IPS-NIHi7 (cell line): ENCODE measurements at regions not wholly inside any gene's neighbourhood (a gene's known extent, or its start where the extent isn't known, plus 50 kb on each side); places are given as distances from the start of the nearest gene placed in this dataset.

Source experiments
- DNase-seq: peaks from one replicate; pipeline ENCODE4 v3.0.0; 2012; ENCODE audit warnings: mixed read lengths; ENCODE audit errors: extremely low spot score

DNA sequence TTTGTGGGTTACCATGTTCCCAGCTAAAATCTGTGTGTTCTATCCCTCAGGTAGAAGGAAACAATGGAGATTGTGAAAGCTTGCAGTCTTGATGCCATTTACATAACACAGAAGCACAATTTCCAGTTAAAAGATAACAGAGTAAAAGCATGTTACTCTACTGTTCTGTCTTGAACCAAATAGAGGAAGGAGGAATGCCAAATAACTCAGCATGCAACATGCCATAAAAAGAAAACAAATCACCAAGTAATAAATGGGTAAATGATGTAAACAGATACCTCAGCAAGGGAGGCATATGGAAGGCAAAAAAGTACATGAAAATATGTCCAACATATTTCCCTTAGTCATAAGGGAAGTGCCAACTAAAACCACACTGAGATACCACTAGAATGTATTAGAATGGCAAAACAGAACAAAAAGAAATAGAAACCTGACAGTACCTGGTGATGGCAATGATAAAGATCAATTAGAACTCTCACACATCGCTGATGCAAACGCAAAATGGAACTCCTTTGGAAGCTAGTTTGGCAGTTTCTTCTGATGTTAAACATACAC lies 502.6 kb upstream of the HS3ST1 start:
- DNase-seq = no peak

DNA sequence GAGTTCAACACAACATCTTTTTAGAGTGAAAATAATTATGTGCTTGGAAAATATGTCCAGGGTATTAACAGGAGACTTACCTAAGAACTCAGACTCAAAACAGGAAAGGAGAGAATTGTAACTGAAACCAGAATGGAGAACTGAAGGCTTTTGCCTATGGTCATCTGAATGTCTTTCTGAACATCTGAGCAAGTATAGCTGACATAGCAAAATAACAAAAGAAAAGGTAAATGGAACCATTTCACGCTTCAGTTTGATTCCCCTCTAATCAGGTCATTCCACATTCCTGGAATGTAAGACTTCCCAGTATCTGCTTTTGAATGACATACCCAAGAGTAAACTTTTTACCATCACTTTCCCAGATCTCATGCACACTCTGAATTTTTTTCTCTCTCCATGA lies 500.4 kb upstream of the HS3ST1 start:
- no peak for DNase-seq

- DNase-seq = no peak
These were observed 490.6 kb upstream of the HS3ST1 start for GRCh38 chr4:11919316-11919715.

GRCh38 chr4:11914406-11914805 lies 485.7 kb upstream of the HS3ST1 start:
- DNase-seq = no peak

- no peak for DNase-seq
These were observed 484.2 kb upstream of the HS3ST1 start for GRCh38 chr4:11912886-11913285.

GRCh38 chr4:11910812-11911211 lies 482.1 kb upstream of the HS3ST1 start:
- DNase-seq = no peak

DNA sequence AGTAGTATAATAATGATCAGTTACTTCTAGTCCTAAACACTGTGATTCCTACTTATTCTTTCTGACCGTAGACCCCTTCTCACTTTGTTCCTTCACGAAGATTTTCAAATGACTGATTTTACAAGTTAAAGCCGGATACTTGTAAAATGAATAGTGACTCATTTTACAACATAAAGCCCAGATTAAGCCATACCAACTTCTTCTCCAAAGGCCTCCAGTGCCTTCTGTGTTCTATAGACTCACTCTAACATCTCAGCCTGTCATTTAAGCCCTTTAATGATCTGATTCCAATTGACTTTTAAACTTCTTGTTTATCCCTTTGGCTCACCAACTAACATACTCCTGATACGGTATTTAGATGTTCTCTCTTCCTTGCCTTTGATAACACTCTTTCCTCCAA lies 480.0 kb upstream of the HS3ST1 start:
- DNase-seq = no peak

DNA sequence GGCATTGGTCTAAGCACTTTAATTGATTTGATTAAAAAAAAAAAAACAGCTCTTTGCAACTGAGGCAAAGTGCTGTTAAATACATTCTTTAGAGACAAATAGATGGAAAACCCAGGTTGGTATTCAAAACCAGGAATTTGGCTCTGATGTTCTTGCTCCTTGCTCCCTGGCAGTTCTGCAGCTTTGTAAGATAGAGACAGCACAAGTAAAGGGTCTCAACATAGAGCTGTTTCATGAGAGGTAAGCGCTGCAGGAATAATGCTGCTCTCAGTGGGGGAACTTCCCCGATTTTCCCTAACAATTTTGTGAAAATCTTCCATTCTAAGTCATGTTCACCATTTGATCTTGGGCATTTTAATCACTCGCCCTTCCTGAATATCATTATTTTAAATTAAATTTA lies 479.5 kb upstream of the HS3ST1 start:
- DNase-seq = no peak

- no peak for DNase-seq
These were observed 476.4 kb upstream of the HS3ST1 start for GRCh38 chr4:11904846-11905739.

- no peak for DNase-seq
These were observed 475.4 kb upstream of the HS3ST1 start for GRCh38 chr4:11904117-11904535.

- DNase-seq = no peak
These were observed 472.4 kb upstream of the HS3ST1 start for GRCh38 chr4:11901089-11901488.

- no peak for DNase-seq
These were observed 471.7 kb upstream of the HS3ST1 start for GRCh38 chr4:11900359-11900758.

DNA sequence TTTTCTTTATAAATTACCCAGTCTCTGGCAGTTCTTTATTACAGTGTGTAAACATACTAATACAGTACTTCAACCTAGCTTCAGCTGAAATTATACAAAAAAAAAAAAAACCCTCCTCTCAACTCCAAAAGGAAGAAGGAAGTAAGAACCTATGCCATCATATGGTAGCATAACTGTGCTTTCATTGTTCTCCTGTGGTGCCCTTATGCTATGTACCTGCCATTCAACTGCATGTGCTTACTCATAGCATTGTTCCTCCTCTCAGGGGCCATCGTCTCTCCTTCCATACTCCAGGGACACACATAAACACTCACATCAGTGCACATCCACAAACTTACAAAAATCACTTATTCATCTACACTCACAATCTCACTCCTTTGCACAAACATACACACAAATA lies 470.1 kb upstream of the HS3ST1 start:
- DNase-seq = no peak

DNA sequence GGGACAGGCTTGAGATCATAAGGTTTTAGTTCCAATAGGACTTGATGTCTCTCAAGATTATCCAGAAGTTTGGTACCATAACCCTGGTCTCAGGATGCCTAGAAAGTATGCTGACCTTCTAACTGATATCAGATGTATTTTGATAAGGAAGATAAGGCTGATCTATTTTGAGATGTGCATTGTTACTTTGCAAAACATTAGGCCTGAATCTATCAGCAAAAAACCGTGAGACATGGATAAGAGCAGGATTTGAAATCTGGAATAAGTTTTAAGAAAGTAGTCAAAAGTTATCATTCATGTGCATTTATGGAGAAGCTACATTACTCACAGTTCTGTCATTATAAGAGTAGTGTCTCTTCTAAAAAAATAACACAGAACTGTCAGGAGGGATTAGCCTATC lies 467.1 kb upstream of the HS3ST1 start:
- no peak for DNase-seq

GRCh38 chr4:11894977-11895376 lies 466.3 kb upstream of the HS3ST1 start:
- no peak for DNase-seq

DNA sequence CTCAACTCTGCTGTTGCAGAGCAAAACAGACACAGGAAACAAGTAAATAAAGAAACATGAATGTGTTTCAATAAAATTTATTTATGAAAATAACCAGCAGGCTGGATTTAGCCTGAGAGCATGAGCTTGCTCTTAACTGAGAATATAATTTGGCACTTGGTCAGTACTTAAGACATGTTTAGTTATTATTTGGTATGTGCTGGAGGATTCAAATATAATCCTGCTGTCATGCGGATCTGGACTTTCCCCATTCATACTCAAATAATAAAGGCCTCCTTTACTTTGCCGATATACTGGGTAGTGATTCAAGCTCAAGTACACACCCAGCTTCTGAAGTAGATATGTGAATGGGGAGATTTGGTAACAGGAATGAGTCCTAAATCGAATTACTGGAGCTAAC lies 465.5 kb upstream of the HS3ST1 start:
- DNase-seq = no peak

DNA sequence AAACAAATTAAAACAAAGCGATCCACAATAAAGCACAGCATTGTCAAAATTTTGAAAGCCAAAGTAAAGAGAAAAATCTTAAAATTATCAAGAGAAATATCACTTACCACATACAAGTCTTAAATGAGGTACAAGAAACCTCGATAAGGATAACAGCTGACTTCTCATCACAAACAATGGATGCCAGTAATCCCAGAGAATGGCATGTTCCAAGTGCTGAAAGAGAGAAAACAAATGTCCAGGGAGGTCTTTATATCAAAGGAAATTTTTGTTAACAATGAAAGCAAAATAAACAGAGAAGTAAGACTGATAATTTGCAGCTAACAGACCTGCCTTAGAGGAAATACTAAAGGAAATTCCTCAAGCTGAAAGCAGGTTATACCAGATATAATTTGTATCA lies 460.4 kb upstream of the HS3ST1 start:
- DNase-seq = no peak

- no peak for DNase-seq
These were observed 453.3 kb upstream of the HS3ST1 start for GRCh38 chr4:11881947-11882346.

- DNase-seq = no peak
These were observed 452.7 kb upstream of the HS3ST1 start for GRCh38 chr4:11881364-11881763.

DNA sequence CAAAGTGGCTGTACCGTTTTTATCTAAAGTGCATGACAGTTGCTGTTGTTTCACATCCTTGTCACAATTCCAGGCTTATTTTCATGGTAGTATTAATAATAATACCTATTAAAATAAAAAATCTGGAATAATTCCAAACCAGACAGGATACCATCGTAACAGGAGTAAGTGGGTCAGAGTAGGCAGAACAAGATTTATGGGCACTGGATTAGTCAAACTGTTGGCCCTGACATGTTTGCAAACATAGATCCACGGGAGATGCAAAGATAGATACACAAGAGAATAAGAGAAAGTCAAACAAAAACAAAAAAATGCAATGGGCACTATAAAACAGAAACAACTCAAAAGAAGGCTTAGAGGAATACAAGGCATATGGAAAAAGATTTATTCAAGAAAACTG lies 449.5 kb upstream of the HS3ST1 start:
- no peak for DNase-seq

DNA sequence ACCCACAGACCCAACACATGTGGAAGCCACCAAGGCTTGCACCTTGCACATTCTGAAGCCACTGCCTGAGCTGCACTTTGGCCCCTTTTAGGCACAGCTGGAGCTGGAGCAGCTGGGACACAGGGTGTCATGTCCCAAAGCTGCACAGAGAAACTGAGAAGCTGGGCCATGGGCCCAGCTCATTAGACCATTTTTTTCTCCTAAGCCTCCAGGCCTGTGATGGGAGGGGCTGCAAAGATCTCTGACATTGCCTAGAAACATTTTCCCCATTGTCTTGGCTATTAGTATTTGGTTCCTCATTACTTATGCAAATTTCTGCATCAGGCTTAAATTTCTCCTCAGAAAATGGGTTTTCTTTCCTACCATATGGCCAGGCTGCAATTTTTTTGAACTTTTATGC lies 447.4 kb upstream of the HS3ST1 start:
- DNase-seq = no peak

- no peak for DNase-seq
These were observed 440.6 kb upstream of the HS3ST1 start for GRCh38 chr4:11869191-11869870.

DNA sequence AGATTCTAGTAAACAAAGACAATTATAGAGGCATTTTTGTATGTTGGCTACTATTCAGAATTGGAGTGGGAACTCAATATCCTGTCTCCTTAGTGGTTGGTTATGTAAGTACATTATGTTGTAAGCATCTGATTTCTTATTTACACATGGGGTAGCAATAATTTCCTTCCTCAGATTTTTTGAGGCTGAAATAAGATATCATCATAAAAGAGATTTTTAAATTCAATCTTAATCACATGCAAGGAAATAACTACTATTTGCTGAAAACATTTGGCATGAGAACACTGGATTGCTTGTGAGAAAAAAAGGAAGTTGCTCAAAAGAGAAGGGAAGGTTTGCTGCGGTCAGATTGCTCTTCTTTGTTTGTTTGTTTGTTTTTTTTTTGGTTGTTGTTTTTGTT lies 437.7 kb upstream of the HS3ST1 start:
- no peak for DNase-seq
